ENCODE measurements at regions not wholly inside any gene's neighbourhood (a gene's known extent, or its start where the extent isn't known, plus 50 kb on each side); places are given as distances from the start of the nearest gene placed in this dataset.

Small RNAs in the stretch of these regions (small RNA-seq; reads per million reads assigned to genes)
- gene AC024255.1 = 0 reads per million in 4 donors

All from esophagus squamous epithelium (tissue), 4 donors.